GM19467 (cell line): ENCODE measurements at regions not wholly inside any gene's neighbourhood (a gene's known extent, or its start where the extent isn't known, plus 50 kb on each side); places are given as distances from the start of the nearest gene placed in this dataset.

Experiments used
- ATAC-seq: cut with Tn5 transposase; IDR thresholded peaks from one replicate; pipeline ENCODE4 v1.9.1; 2021; ENCODE audit warnings: mild to moderate bottlenecking, moderate library complexity; ENCODE audit not compliant: unreplicated experiment

GRCh38 chr13:109604894-109605293 lies 181.5 kb downstream of the IRS2 start:
- ATAC-seq: no peak

GRCh38 chr13:109602356-109602755 lies 184.0 kb downstream of the IRS2 start:
- no peak for ATAC-seq

DNA sequence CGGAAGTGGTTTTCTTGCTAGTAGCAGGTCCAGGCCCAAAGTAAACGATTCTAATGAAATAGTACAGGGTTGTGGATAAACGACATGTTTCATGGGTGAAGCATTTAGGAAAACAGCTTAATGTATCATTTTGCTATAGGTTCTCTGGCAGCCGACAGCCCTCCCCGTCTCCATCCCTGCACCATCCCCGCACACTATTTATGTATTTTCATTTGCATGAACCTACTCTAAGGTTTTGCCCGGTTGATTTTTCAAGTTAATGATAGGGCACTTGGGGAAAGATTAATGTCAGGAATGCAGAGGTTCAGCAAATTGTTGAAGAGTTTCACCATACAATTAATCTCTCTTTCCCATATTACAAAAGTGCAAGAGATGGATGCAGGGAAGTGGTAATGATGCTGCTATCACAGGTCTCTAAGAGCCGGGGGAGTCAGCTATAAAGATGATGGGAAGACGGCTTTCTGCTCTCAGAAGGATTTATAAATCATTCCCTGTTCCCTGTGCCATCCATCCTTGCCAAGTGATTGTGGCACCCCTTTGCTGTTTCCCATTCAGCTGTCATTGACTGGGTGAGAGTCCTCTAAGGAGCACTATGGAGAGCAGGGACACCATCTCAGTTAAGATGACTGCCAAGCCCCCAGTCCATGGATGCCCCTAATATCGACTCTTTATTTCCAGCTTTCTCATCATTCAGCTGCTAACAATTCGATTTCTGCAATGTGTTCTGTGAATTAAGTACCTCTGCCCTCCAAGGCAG lies 186.3 kb downstream of the IRS2 start:
- ATAC-seq: no peak

- ATAC-seq: no peak
These were observed 190.9 kb downstream of the IRS2 start for GRCh38 chr13:109595471-109595870.

DNA sequence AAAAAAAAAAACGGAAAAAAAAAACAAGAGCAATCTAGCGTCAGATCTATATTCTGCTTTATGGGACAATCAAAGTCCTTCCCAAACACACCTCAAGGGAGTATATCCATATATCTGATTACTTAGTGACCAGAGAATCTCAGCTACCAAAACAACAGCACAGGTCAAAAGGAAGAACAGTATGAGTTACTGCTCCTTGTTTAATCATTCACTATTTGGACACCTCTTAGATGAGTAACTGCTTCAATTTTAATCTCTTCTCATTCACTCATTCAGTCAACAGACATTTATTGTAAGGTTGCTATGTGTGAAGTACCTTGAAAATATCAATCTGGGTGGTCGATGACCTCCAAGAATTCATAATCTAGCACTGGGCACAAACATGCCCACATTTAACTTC lies 193.2 kb downstream of the IRS2 start:
- ATAC-seq: no peak

GRCh38 chr13:109592770-109593169 lies 193.6 kb downstream of the IRS2 start:
- no peak for ATAC-seq

DNA sequence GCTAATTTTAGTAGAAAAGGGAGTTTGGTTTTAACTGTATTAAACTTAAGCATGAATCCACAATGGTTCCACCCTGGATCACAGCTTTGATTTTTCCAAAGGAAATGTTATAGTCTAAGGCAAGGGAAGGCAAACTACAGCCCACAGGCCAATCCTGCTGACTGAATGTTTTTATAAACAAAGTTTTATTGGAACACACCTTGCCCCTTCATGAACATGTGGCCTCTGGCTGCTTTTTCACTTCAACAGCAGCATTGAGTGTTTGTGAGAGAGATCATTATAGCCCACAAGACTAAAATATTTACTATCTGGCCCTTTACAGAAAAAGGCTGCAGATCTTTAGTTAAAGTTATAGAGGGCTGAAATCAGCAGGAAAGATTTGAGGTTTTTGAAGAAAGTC lies 198.7 kb downstream of the IRS2 start:
- no peak for ATAC-seq

DNA sequence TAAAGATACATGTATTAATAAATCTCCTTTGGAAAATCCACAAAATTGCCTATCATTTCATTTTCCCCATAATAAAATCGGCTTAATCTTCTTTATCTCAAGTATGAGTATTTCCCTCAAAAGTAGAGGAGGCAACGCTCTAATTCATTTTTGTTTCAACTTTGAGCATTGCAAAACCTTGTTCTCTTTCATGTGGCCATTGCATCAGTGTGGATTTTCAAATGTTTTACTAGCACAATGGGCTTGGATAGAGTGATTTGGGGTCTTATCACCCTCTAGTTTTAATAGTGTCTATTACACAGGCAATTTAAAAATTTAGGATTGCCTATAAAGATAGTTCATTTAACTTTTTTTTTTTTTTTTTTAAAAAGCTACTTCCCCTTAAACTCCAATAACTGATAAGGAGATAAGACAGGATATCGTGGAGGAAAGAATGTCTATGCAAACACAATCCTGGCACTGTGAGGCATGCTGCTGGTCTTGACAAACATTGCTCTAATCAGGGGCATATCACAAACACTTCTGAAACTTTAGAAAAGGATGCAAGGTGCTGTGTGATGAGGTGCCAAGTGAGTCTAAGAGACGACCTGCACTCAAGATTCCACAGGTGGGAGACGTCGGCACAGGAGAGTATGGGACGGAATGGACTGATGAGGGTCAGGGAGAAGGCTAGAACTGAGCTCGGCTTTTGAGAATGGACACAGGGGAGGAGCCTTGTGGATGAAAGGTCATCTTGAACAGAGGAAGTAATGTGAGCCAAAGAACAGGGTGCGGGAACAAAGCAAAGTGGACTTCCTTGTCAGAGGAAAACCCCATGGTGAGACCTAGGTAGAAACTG lies 199.7 kb downstream of the IRS2 start:
- no peak for ATAC-seq

DNA sequence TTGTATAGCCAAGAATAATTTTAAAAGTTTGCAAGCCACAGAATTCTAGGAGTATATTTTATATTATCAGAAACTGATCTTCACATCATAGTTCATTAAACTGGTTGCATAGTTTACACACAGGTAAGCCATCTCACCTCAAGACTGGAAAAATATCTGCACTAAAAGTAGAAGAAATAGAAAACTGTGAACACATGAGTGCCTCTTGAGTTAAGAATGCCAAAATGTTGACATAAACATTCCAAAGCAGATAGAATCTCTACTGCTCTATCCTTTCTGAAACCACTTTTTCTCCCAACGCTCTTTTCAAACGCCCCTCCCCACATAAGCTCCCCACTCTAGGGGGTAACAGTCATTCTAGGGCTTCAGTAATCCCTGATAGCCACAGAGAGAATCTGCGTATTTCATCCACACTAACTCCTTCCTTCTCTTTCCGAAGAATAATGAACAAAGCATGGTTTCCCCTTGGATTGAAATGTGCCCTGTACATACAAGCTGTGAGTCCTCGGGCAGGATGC lies 201.5 kb downstream of the IRS2 start:
- ATAC-seq: no peak

GRCh38 chr13:109577191-109577700 lies 209.1 kb downstream of the IRS2 start:
- ATAC-seq: no peak

- no peak for ATAC-seq
These were observed 210.0 kb downstream of the IRS2 start for GRCh38 chr13:109576331-109576813.

DNA sequence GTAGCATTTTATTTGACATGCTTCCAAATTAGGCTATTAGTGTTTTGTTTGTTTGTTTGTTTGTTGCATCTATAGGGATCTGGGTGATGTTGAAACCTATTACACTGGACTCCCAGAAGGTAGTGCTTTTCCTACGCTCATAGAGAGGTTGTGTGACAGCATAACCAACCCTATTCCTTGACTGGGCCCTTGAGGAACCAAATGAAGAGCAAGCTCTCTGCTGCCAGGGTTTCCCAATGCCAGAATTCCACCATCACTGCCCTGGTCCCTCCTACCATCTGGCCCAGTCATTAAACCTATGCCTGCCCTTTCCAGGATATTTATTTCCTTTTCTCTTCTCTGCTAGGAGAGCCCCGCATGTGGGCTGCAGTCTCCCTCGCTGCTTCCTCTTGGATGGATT lies 210.6 kb downstream of the IRS2 start:
- no peak for ATAC-seq

DNA sequence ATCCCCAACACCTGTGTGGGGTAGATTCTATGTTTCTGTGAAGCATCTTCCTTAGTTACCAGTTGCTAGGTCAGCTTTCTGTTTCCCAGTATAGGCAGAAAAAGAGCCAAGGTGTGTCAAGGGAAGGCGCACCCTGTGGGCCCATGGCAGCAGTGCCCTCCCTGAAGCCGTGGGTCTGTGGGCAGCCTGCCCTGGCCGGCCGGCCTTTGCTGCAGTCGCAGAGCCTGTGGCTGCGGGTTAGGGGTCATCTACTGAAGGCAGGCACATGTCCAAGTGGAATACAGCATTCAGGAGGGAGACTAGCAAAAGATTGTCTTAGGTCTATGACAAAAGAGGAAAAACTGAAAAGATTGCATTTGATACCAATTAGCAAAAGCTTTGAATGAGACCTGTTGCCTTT lies 214.0 kb downstream of the IRS2 start:
- no peak for ATAC-seq

DNA sequence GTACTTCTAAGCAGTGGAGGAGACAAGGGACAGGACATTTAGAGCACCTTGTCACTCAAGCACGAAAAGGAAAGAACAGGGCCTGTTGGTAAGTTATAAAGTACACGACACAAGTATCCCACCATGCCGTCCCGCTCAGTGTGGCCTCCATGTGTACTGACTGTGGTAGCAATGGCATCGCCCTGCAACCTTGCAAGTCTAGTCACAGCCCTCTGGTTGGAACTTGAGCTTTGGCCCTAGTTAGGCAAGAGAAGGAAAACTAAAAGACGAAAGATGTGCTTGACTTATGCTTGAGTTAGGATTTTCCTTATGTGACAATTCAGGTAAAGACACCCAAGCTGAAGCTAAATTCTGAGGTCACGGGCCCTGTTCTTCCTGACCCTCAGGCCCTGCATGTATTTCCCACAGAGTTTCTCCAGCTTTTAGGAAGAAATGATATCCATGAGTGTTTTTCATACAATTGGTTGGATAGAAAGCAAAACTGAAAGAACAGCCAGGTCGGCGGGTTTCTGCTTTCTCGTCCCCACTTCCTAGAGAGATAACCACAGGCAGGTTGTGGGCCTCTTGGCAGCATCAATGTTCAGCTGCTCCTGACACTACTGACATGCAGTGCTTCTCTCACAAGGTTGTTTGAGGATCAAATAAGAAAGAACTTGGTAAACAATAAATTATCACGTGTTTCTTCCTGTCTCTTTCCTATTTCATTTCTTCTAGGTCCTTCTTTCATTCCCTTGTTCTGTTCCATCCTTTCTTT lies 216.2 kb downstream of the IRS2 start:
- peak; percentile 99 for ATAC-seq

DNA sequence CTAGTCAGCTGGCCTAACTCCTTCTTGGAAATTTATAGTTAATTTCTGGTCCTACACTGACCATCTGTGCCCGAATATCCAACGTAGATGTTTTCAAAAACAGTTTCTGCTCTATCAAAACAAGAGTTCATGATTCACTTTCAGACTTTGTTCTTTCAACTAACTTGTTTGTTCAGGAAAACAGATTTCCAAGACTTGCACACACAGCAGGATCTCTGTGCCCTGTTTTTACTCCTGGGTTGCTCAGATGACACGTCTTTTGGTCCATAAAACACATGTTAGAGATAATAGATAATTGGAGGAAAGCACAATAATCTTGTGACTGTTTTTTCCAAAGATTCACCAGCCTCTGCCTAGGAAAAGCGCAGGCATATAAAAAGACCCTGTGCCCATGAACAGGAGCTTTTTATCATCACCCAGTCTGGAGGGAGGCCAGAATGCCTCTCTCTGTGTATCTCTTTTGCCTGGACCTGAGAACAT lies 218.0 kb downstream of the IRS2 start:
- no peak for ATAC-seq

DNA sequence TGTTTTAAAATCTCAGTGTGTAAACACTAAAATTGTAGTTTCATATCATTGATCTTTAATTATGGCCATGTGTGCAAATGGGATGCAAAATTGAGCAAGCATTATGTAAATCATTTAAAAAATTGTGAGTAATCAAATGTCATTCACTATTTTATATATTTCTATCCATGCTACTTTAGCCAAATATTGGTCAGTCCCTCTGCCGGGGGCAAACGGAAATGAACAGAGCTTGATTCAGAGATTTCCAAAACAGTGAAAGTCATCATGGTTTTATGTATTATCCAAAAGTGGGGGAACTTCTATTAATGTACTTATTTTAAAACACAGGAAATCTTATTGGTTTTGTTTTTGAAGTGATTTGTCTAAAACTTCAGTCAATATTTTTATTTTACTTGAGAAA lies 219.1 kb downstream of the IRS2 start:
- no peak for ATAC-seq

GRCh38 chr13:109565877-109566276 lies 220.5 kb downstream of the IRS2 start:
- no peak for ATAC-seq

DNA sequence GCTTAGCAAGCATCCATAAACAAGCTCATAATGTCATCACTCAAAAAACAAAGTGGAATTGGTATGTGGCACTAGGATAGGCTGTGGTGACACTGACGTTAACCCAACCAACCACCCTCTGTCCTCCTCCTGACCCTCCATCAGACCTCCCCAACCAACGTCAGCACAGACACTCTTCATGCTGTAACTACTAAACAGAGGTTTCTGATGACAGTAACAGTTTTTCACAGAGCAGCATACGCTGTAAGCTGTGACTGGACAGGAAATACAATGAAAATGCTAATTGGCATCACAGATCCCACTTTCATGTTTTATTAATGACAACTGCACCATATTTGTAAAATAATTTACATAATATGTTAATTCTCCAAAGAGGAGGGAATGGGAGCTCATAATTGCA lies 238.0 kb downstream of the IRS2 start:
- peak; percentile 57 for ATAC-seq

GRCh38 chr13:109547942-109548341 lies 238.4 kb downstream of the IRS2 start:
- peak; percentile 64 for ATAC-seq

GRCh38 chr13:109545931-109546330 lies 240.5 kb downstream of the IRS2 start:
- ATAC-seq: no peak

DNA sequence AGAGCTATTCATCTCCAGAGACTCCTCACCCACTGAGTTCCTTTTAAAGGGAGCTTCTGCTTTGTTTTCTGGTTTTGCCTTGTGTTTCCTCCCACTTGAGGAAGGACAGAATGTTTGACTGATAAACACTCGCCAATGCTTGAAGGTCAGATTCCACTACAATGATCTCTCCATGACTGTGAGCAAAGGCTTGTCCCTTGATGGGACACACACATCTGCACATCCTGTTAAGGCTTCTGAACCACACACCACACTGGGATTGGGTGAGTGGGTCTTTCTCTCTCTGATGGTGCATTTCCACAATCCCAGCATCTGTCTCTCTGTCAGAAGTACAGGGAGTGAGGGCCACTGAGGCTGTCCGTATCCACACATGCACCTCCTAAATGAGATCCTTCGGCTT lies 245.3 kb downstream of the IRS2 start:
- no peak for ATAC-seq
